ENCODE measurements at regions not wholly inside any gene's neighbourhood (a gene's known extent, or its start where the extent isn't known, plus 50 kb on each side); places are given as distances from the start of the nearest gene placed in this dataset.
A peak's percentile ranks its signal among the peaks of the same experiment; 100 is the strongest.
"Not testable (repeated sequence)": the region's sequence is repeated elsewhere in the genome, so short reads cannot be mapped to it uniquely, and the experiment has no call there.

GRCh38 chr13:106088085-106088484, 447.4 kb downstream of the EFNB2 start:
- DNase-seq = peak; percentile 84

DNA sequence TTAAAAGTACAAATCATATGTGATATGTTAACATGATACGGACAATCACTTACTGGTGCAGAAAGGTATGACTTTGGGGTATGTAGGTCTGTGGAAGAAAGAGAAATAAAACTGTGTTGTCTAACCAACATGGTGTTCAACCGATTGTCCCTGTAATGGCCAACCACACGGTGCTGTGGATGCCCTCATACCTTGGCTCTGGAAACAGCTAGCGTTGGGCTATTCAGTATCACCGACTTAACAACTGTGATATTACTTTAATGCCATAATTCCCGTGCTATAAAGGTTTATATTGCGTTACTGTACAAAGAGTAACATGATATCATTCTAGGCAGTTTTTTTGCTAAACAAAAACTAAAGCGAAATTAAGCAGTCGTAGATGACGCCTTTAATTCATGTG, 448.3 kb downstream of the EFNB2 start:
- DNase-seq = no peak

- DNase-seq = no peak
Observed at GRCh38 chr13:106083620-106084350, 451.7 kb downstream of the EFNB2 start.

DNA sequence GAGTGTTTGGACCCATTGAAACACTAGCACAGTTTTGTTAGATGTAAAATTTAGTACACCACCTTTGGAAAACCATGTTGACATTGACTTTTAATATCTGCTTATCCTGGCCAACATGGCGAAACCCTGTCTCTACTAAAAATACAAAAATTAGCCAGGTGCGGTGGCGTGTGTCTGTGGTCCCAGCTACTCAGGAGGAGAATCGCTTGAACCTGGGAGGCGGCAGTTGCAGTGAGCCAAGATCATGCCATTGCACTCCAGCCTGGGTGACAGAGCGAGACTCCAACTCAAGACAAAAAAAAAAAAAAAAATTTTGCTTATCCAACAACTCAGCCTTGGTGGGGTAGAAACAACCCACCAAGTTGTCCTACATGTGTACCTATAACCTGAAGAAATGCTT, 454.2 kb downstream of the EFNB2 start:
- not testable (repeated sequence) for DNase-seq

DNA sequence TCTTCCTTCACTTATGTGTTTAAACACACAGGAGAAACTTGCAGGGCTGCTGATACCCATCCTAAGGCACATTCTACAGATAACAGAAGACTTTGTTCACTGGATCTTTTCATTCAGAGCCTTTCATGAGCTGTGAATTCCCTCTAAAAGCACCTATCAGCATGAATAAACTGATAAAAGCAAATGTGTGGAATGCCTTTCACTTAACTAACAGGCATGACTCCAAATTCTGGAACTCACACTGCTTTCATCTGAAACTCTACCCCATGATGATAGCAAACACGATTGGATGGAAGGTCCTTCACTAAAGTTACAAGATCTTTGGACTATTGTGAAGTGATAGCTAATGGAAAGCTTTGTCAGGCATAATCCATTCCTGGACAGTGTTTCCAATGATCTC, 457.3 kb downstream of the EFNB2 start:
- DNase-seq = peak; percentile 24

GRCh38 chr13:106077017-106077416, 458.4 kb downstream of the EFNB2 start:
- no peak for DNase-seq

- DNase-seq = no peak
Observed at GRCh38 chr13:106072014-106072413, 463.4 kb downstream of the EFNB2 start.

DNA sequence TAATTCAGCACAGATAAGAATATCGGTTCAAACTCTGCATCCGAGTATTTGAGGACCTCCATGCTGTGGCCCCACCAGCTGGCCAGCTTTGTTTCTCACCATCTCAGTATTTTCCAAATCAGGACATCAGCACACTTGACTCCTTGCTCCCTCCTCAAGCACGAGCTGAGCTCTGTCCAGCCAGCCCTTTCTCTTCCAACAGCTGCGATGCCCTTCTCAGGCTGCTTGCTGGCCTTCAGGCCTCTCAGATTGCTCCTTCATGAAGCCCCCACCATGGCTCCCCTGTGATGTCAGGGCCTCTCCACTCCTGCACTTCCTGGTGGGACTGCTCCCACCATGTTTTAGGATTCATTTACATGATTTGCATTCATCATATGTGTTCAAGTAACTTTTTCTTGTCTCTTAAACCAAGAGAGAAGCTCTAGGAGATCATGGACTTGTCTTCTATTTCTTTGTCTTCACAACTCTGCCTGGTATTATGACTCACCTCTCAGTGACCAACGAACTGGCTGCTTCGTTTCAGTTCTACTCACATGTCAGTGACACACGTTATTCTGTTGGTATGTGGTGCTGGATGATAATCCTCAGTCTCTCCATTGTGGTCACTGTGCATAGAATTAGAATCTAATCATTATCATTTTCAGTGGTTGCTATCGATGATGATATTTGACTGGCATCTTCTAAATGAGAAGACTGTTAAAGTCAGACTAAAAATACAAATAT, 471.7 kb downstream of the EFNB2 start:
- peak; percentile 83 for DNase-seq

DNA sequence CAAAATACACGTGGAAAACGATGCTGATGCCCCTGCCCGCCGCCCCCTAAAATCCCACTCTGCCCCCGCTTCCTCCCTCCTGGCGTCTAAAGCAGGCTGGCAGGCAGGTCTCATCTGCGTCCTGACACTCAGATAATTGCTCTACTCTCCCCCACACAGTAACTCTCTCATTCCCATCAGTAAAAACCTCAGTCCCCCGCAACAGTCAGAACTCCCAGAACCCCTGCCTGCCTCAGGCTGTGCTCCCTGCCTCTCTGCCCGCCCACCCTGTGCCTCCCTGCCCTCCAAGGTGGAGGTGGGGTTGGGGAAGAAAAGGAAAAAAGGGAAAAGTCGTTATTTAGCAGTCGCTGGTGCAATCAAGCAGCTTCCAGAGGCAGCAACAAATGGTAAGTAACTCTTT, 473.7 kb downstream of the EFNB2 start:
- no peak for DNase-seq

DNA sequence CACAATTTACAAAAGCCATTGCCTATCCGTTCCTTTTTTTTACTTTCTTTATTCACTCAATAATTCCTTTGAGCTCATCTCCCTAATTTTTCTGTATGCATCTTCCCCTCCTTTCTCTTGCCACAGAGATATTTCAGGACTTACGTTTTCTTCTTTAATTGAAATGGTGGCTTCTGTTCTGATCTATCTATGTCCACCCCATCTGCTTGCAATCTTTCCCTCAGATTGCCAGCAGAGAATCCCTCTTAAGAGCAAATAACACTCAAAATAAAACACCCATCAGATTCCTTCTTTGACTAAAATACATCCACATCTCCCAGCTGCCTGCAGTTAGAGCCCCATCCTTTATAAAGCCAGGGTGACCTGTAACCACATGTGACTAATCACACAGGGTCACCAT, 478.6 kb downstream of the EFNB2 start:
- DNase-seq = no peak

- peak; percentile 31 for DNase-seq
Observed at GRCh38 chr13:106052200-106052767, 483.2 kb downstream of the EFNB2 start.

GRCh38 chr13:106049171-106049570, 486.3 kb downstream of the EFNB2 start:
- no peak for DNase-seq

DNA sequence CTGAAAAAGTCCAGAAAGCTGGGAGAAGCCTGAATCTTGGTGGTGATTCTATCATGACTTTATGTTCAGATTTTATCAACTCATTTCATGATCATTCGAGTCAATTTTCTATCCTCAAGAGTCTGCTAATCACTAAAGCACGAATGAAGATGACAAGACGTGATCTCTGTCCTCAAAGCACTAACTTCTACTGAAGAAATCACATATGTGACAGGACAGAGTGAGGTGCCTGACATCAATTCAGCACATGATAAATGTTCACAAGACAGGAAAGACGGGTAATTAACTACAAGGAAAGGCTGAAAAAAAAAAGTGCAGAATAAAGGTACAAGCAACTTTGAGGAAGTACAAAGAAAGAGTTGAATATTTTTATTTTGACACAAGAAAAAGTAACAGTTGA, 487.1 kb downstream of the EFNB2 start:
- no peak for DNase-seq

DNA sequence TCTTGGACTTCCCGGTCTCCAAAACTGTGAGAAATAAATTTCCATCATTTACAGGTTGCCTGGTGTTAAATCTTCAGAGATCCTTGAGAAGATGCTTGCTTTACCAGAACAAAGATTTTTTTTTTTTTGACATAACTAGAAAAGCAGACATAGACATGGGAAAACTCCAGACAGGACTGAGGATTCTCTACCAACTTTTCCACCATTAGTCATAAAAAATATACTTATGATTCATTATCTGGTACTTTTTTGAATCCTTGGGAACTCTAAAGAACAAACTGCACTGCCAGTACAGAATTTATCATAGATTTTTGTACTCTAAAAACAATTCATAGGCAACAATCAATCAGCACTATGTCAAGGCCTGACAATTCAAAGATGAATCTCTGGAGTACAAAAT, 487.6 kb downstream of the EFNB2 start:
- peak; percentile 58 for DNase-seq

GRCh38 chr13:106042996-106043581, 492.4 kb downstream of the EFNB2 start:
- DNase-seq = no peak

DNA sequence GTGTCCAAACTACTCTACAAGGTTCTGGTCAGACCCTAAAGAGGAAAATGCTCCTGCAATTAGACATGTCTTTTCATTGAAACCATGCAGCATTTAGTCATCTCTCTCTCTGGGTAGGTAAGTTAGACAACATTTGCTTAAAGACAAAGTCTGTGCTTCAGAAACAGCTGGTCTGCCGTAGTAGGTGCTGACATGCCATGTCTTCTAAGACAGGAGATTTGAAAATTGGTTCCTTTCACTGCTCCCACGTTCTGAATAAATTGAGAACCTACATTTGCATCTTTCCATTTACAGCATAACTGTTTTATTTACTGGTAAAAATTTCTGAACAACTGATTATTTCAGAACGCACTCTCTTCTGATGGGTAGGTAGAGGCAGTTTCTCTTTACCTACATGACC, 494.0 kb downstream of the EFNB2 start:
- no peak for DNase-seq

DNA sequence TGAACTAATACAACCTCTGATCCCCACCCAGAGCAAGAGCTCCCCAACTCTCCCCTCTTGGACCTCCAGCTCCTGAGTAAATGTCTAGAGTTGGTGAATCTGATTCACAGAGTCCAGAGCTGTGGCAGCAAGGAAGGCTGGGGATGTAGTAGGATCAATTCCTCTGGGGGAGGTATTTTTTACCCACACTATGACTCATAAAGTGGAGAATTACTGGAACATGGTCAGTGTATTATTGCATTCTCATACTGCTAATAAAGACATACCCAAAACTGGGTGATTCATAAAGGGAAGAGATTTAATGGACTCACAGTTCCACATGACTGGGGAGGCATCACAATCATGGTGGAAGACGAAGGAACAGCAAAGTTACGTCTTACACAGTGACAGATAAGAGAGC, 496.7 kb downstream of the EFNB2 start:
- DNase-seq = peak; percentile 93

DNA sequence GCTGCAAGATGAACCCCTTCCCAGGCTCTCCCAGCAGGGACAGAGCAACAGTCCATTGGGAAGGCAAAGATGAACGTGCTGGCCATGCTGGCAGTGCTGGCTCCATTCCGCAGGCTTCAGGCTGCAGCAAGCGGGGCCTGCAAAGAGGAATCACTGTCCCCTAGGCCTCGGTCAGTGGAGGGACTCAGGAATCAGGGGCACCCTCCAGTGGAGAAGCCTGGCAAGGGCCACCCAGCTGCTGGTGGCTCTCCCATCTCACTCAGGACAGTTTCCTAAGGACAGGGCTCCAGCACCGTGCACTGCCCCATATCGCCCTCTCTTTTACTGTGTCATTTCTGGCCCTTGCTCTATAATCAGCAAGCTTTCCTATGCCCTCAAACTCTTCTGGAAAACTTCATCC, 498.6 kb downstream of the EFNB2 start:
- DNase-seq = no peak

GRCh38 chr13:106034201-106034600, 501.3 kb downstream of the EFNB2 start:
- DNase-seq = peak; percentile 68

DNA sequence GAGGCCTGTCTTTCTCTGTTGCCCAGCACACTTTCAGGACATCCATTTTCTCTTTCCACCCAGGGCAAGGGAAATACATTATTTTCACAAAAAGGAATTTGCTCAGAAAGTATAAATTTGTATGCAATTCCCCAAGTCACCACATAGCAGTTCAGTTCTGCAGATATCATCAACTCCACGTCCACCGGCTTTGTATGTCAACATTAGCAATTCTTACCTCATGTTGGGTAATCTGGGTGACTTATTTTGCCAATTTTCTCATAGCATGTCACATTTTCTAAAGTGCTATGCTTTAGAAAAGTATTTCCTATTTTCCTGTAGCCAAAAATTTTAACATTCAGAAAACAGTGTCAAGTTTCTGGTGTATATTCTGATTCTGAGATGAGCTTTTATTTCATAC, 501.8 kb downstream of the EFNB2 start:
- DNase-seq = peak; percentile 75

DNA sequence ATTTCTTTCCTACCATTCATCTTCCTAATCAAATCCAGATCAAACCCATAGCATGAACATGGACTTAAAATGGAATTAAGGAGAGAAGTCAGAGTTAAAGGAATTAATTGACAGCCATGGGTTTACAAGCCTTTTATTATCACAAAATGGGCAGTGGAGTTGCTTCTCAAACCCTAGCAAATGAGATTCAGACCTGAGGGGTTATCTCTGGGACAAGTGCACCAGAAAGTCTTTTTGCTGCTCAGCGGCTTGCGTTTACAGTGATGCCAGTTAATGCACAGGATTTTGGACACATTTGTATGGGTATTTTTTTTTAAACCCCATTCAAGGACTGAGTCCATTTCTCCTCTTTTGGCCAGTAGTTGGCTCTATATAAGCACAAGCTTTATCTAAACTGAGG, 503.0 kb downstream of the EFNB2 start:
- DNase-seq = no peak

- DNase-seq = no peak
Observed at GRCh38 chr13:106029676-106030290, 505.7 kb downstream of the EFNB2 start.

- peak; percentile 50 for DNase-seq
Observed at GRCh38 chr13:106028911-106029310, 506.6 kb downstream of the EFNB2 start.
